H9 (cell line): ENCODE measurements at regions not wholly inside any gene's neighbourhood (a gene's known extent, or its start where the extent isn't known, plus 50 kb on each side); places are given as distances from the start of the nearest gene placed in this dataset.

Experiments
- DNase-seq: peaks from one replicate; pipeline ENCODE4 v3.0.0-alpha.2; 2017
- H2AFZ ChIP-seq: one replicate; pipeline ENCODE4 v1.6.1; 2013; ENCODE audit warnings: mild to moderate bottlenecking, low read length, control low read depth, moderate library complexity
- H2AK5ac ChIP-seq: 2 replicates; pipeline ENCODE4 v1.6.1; 2013; ENCODE audit warnings: low read length, control low read depth, mixed read lengths; ENCODE audit not compliant: insufficient read length
- H2BK120ac ChIP-seq: one replicate; pipeline ENCODE4 v1.6.1; 2013; ENCODE audit warnings: low read depth, mild to moderate bottlenecking, low read length, control low read depth, inconsistent platforms; ENCODE audit not compliant: poor library complexity, severe bottlenecking
- H2BK12ac ChIP-seq: 2 replicates; pipeline ENCODE4 v1.6.1; 2013; ENCODE audit warnings: low read length, control low read depth, mixed read lengths, low read depth; ENCODE audit not compliant: insufficient read length
- H2BK15ac ChIP-seq: 2 replicates; pipeline ENCODE4 v1.6.1; 2013; ENCODE audit warnings: low read depth, low read length, control low read depth
- H2BK20ac ChIP-seq: one replicate; pipeline ENCODE4 v1.6.1; 2013; ENCODE audit warnings: low read depth, mild to moderate bottlenecking, low read length, control low read depth, inconsistent platforms; ENCODE audit not compliant: poor library complexity, severe bottlenecking
- H2BK5ac ChIP-seq: 2 replicates; pipeline ENCODE4 v1.6.1; 2013; ENCODE audit warnings: low read length, control low read depth, mixed read lengths; ENCODE audit not compliant: insufficient read length
- H3K14ac ChIP-seq: 2 replicates; pipeline ENCODE4 v1.6.1; 2013; ENCODE audit warnings: low read length, control low read depth; ENCODE audit not compliant: insufficient read depth
- H3K18ac ChIP-seq: 2 replicates; pipeline ENCODE4 v1.6.1; 2013; ENCODE audit warnings: low read depth, mild to moderate bottlenecking, mixed read lengths, low read length, control low read depth; ENCODE audit not compliant: insufficient read length
- H3K23ac ChIP-seq: 2 replicates; pipeline ENCODE4 v1.6.1; 2013; ENCODE audit warnings: low read length, control low read depth, mixed read lengths, low read depth; ENCODE audit not compliant: insufficient read length
- H3K23me2 ChIP-seq: 2 replicates; pipeline ENCODE4 v1.6.1; 2013; ENCODE audit warnings: low read depth, mild to moderate bottlenecking, mixed read lengths, low read length, control low read depth; ENCODE audit not compliant: insufficient read length, poor library complexity, severe bottlenecking
- H3K27ac ChIP-seq: 2 replicates; pipeline ENCODE4 v1.5.1; 2013; ENCODE audit warnings: low read length, control low read depth, mixed read lengths, low read depth; ENCODE audit not compliant: insufficient read length
- H3K27me3 ChIP-seq: 2 replicates; pipeline ENCODE4 v1.6.1; 2013; ENCODE audit warnings: low read length, control low read depth, inconsistent platforms; ENCODE audit not compliant: insufficient read depth
- H3K4ac ChIP-seq: 2 replicates; pipeline ENCODE4 v1.6.1; 2013; ENCODE audit warnings: low read depth, mild to moderate bottlenecking, control low read depth, inconsistent platforms, low read length, moderate library complexity
- H3K4me1 ChIP-seq: 2 replicates; pipeline ENCODE4 v1.6.1; 2013; ENCODE audit warnings: low read length, control low read depth, inconsistent platforms; ENCODE audit not compliant: insufficient read depth
- H3K4me2 ChIP-seq: 2 replicates; pipeline ENCODE4 v1.6.1; 2013; ENCODE audit warnings: low read length, control low read depth, mixed read lengths; ENCODE audit not compliant: insufficient read length, insufficient read depth
- H3K56ac ChIP-seq: 2 replicates; pipeline ENCODE4 v1.6.1; 2013; ENCODE audit warnings: low read depth, mild to moderate bottlenecking, mixed read lengths, low read length, control low read depth; ENCODE audit not compliant: insufficient read length
- H3K79me1 ChIP-seq: 2 replicates; pipeline ENCODE4 v1.6.1; 2013; ENCODE audit warnings: low read depth, mild to moderate bottlenecking, moderate library complexity, low read length, control low read depth, inconsistent platforms; ENCODE audit not compliant: insufficient read depth, poor library complexity, severe bottlenecking
- H3K79me2 ChIP-seq: 2 replicates; pipeline ENCODE4 v1.6.1; 2013; ENCODE audit warnings: low read length, control low read depth, inconsistent platforms; ENCODE audit not compliant: insufficient read depth
- H3K9ac ChIP-seq: 2 replicates; pipeline ENCODE4 v1.6.1; 2013; ENCODE audit warnings: low read length, control low read depth, mixed read lengths; ENCODE audit not compliant: insufficient read length; ENCODE audit errors: extremely low read depth
- H3K9me3 ChIP-seq: one replicate; pipeline ENCODE4 v1.6.1; 2013; ENCODE audit warnings: low read depth, low read length, inconsistent platforms; ENCODE audit not compliant: control insufficient read depth
- H3T11ph ChIP-seq: one replicate; pipeline ENCODE4 v1.6.1; 2013; ENCODE audit warnings: mild to moderate bottlenecking, low read length, control low read depth, inconsistent platforms
- H4K20me1 ChIP-seq: one replicate; pipeline ENCODE4 v1.6.1; 2013; ENCODE audit not compliant: control insufficient read depth, insufficient read length, insufficient read depth
- H4K5ac ChIP-seq: 2 replicates; pipeline ENCODE4 v1.6.1; 2013; ENCODE audit warnings: low read depth, mild to moderate bottlenecking, mixed read lengths, low read length, control low read depth; ENCODE audit not compliant: insufficient read length
- H4K8ac ChIP-seq: replicated peaks from 2 replicates; pipeline ENCODE4 v1.6.1; 2013; ENCODE audit warnings: low read length, control low read depth, mixed read lengths, low read depth; ENCODE audit not compliant: insufficient read length
- H4K91ac ChIP-seq: 2 replicates; pipeline ENCODE4 v1.6.1; 2013; ENCODE audit warnings: low read depth, mild to moderate bottlenecking, moderate library complexity, mixed read lengths, low read length, control low read depth; ENCODE audit not compliant: insufficient read length
- H3K27ac Mint-ChIP-seq, 3 experiments: 2 replicates in 2 of 3; 3 replicates in 1 of 3; pipeline ENCODE4 v1.8.0; 2020 to 2021; ENCODE audit warnings: mixed read lengths in 3 of 3, mild to moderate bottlenecking in 1 of 3, moderate library complexity in 1 of 3
- H3K27me3 Mint-ChIP-seq: 2 replicates; pipeline ENCODE4 v1.8.0; 2021; ENCODE audit warnings: low read depth, mild to moderate bottlenecking, moderate library complexity, mixed read lengths
- H3K36me3 Mint-ChIP-seq, 3 experiments: 2 replicates in 2 of 3; 3 replicates in 1 of 3; pipeline ENCODE4 v1.8.0; 2020 to 2021; ENCODE audit warnings: low read depth in 3 of 3, mixed read lengths in 3 of 3; ENCODE audit not compliant: insufficient read depth in 1 of 3
- H3K4me1 Mint-ChIP-seq, 2 experiments: 2 replicates each; pipeline ENCODE4 v1.8.0; 2020; ENCODE audit warnings: mixed read lengths in 2 of 2
- H3K4me3 Mint-ChIP-seq, 2 experiments: 2 replicates in 1 of 2; 3 replicates in 1 of 2; pipeline ENCODE4 v1.8.0; 2020 to 2021; ENCODE audit warnings: mild to moderate bottlenecking in 2 of 2, mixed read lengths in 2 of 2, moderate library complexity in 1 of 2
- H3K9me3 Mint-ChIP-seq, 2 experiments: 2 replicates in 1 of 2; 3 replicates in 1 of 2; pipeline ENCODE4 v1.8.0; 2020; ENCODE audit warnings: mild to moderate bottlenecking in 2 of 2, mixed read lengths in 2 of 2, moderate library complexity in 1 of 2
- WGBS: extraction: QIAGEN DNeasy Blood & Tissue Kit; methylation state at CpG from one replicate; pipeline ENCODE4 v1.1.7; 2013; ENCODE audit warnings: missing lambda C conversion rate, low lambda C conversion rate, mixed read lengths; ENCODE audit not compliant: insufficient read length; ENCODE audit errors: extremely low coverage; 5-methylcytosine and 5-hydroxymethylcytosine counted together
- TF ChIP-seq, protein P1 (sequence below): fragments of 200-600 bp; sonication (generic); conservative IDR thresholded peaks from 3 replicates; pipeline ENCODE4 v1.8.0; 2021; ENCODE audit warnings: antibody characterized with exemption, mild to moderate bottlenecking

DNA sequence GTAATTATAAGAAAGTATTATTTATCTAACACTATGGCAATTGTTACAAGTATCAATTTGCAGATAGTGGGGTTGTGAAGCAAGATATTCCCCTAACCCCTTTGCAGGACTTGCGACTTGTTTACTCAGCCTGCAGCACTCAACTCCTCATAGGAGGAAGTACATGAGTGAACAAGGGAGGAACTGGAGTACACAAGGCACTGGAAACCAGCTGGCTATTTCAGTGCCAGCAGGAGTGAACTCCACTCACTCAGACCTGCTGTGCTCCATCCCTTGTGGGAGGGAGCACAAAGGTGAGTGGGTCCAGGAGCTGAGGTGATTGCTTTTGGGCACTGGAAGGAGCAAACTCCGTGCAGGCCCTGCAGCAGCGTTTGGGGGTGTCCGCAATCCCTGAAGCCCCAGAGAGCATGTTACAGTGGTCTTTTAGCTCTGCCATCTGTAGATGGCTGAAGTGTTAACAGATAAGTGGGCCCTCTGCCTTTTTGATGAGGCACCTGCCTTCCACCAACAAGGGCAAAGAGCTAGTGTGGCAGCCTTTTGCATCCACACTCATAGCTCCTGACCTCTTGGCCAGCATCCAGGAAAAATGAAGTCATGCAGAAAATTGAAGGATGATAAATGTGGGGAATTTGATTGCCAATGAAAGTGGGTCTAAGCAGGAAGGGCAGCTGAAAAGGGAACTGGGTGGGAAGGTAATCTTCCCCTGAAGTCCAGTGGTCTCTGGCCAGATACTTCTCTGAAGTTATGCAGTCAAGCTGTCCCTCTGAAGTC, 802.2 kb upstream of the MIR17HG start:
- Histone ChIP-seq H3K14ac (no peak overlapping the region), H3K79me1 (no peaks in the 10 kb centered on the region), H3K27ac (no peak overlapping the region), H3K4ac (no peak overlapping the region), H2BK5ac (no peak overlapping the region), H4K8ac (no peak overlapping the region), H3K4me2 (no peak overlapping the region), H3K23me2 (no peaks in the 10 kb centered on the region), H3K18ac (no peak overlapping the region), H3K56ac (no peak overlapping the region), H2BK20ac (no peak overlapping the region), H4K91ac (no peak overlapping the region), H4K5ac (no peak overlapping the region), H3K9me3 (no peaks in the 10 kb centered on the region), H2BK12ac (no peak overlapping the region), H2AK5ac (no peak overlapping the region), H3K9ac (no peak overlapping the region), H3T11ph (no peak overlapping the region), H3K79me2 (no peaks in the 10 kb centered on the region), H2AFZ (no peak overlapping the region), H3K4me1 (no peaks in the 10 kb centered on the region), H2BK15ac (no peak overlapping the region), H3K27me3 (no peaks in the 10 kb centered on the region), H3K23ac (no peak overlapping the region), H4K20me1 (no peaks in the 10 kb centered on the region), H2BK120ac (no peak overlapping the region)
- Mint-ChIP-seq H3K27me3 (no peaks in the 10 kb centered on the region; the same call in 1 of the 2 replicates), H3K27ac (no peak overlapping the region), H3K36me3 (peaks cover 4 to 29% (median 21%) of the 10 kb centered on the region in 3 experiments), H3K4me1 (no peaks in the 10 kb centered on the region), H3K4me3 (no peak overlapping the region), H3K9me3 (peaks cover 24 to 29% of the 10 kb centered on the region in 2 experiments)
- TF ChIP-seq, protein P1, sequence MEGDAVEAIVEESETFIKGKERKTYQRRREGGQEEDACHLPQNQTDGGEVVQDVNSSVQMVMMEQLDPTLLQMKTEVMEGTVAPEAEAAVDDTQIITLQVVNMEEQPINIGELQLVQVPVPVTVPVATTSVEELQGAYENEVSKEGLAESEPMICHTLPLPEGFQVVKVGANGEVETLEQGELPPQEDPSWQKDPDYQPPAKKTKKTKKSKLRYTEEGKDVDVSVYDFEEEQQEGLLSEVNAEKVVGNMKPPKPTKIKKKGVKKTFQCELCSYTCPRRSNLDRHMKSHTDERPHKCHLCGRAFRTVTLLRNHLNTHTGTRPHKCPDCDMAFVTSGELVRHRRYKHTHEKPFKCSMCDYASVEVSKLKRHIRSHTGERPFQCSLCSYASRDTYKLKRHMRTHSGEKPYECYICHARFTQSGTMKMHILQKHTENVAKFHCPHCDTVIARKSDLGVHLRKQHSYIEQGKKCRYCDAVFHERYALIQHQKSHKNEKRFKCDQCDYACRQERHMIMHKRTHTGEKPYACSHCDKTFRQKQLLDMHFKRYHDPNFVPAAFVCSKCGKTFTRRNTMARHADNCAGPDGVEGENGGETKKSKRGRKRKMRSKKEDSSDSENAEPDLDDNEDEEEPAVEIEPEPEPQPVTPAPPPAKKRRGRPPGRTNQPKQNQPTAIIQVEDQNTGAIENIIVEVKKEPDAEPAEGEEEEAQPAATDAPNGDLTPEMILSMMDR = no peak
- no CpG with 5 or more reads among the region's 4 CpGs for WGBS
- no peak for DNase-seq
